Inflammatory macrophage treated with lipopolysaccharide for 4 hours (primary cell): ENCODE measurements at regions not wholly inside any gene's neighbourhood (a gene's known extent, or its start where the extent isn't known, plus 50 kb on each side); places are given as distances from the start of the nearest gene placed in this dataset.

ENCODE experiments used
- DNase-seq: peaks from one replicate; pipeline ENCODE4 v3.0.0-alpha.2; 2020

DNA sequence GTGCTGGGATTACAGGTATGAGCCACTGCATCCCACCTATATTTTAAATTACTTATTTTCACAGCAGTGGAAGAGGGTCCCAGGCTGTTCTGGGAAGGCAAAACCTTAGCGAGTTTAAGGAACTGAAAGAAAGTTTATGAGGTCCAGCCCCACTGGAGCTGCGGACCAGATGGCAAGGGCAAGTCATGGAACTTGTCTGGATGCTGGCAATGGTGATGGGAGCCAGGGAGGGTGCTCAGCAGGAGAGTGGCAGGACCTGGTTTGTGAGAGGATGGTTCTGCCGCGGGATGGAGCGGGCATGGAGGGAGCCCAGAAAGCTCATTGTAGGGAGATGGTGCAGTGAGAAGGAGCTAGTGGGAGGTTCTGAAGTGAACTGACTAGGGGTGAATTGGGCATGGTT is 50.6 kb upstream of the SLC45A1 start:
- DNase-seq = no peak

DNA sequence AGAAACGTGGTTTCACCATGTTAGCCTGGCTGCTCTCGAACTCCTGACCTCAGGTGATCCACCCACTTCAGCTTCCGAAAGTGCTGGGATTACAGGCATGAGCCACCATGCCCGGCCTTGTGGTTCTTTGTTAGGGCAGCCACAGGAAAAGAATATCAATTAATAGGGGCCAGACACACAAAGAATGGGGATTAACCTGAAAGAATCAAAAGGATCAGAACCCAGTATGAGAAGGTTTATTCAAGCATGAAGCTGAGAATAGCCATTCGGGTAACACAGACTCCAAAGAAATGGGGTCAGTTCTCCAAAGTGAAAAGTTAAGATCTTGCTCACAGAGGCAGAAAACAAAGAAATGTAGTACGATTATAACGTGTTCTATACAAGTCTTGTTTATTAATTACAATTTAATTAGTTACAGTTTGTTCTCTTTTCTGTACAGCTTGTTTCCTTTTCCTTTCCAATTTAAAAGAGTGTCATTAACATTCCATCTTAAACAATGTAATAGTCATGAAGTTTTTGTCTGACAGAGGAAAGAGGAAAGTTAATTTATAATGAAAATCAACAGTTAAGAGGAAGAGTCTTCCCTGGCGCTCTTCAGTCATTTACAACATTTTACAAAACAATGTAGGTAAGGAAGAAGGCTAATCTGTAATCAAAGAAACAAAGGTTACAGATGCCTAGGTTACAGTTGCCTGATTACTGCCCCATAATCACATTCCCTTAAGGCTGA is 51.3 kb upstream of the SLC45A1 start:
- no peak for DNase-seq

- DNase-seq = no peak
Observed at GRCh38 chr1:8263791-8264190, 54.1 kb upstream of the SLC45A1 start.

DNA sequence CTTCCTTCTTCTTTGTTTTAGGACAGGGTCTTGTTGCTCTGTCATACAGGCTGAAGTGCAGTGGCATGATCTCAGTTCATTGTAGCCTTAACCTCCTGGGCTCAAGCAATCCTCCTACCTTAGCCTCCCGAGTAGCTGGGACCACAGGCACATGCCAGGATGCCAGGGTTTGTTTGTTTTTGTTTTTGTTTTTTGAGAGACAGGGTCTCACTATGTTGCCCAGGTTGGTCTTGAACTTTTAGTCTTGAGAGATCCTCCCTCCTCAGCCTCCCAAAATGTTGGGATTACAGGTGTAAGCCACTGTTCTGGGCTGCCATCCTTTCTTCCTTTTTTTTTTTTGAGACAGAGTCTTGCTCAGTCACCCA is 56.5 kb upstream of the SLC45A1 start:
- DNase-seq = no peak

DNA sequence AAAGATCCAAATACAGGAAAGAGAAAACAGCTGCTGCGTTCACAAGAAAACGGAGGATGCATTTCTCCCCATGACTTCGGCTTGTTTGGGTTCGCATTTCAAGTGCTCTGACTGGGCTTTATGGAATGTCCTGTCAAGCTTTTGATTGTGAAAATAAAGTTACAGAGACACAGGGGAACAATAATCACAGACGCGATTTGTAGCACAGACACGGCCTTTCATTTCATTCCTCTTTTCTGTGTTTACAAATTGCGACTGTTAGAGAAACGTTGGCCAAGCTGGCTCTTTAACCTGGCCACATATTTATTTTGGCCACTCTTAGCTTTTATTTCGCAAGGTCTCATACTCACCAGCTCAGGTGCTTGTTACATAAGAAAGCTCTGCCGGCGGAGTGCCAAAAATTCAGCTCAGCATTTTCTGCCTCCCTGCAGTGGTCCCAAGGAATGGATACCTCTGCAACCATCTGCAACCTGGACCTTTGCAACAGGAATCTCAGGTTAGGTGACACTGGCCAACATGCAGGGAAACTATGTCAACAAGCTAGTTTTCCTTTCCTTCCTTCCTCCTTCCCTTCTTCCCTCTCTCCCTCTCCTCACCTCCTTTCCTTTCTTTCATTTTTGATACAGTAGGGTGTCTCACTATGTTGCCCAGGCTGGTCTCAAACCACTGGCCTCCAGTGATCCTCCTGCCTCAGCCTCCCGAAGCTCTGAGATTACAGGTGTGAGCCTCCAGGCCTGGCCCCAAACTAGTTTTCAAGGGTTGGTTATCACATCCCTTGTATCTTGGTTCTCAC is 58.2 kb upstream of the SLC45A1 start:
- no peak for DNase-seq

DNA sequence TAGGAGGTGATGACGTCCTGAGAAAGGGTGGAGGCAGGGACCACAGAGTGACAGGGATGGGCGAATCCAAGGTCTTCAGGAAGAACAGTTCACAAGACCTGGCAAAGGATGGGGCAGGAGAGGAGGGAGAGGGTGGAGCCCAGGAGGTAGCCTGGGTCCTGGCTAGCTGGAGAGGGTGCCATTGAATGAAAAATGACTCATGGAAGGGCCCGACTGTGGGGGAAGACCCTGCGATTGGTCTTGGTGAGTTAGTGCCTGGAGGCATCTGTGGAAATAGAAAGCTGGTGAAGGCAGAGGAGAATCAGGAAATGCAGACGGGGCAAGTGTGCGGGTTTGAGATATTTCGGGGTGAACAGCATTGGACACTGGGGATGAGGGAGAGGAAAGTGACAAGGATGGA is 60.3 kb upstream of the SLC45A1 start:
- DNase-seq = no peak

DNA sequence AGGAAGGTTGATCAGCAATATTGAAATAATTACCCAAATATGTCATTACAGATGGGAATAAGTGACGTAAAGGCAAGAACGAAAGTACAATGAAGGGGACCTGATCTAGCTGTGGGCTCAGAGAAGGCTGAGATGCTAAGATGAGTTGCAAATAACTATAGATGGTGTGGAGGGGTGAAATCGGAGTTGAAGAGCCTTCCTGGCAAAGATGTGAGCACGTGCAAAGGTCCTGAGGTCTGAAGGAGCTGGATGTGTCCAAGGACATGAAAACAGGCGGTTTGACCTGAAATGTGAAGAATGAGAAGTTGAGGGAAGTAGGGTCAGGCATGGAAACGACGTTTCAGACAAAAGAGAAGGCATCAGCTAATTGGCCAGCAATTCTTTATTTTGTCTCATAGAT is 61.6 kb upstream of the SLC45A1 start:
- DNase-seq = no peak

GRCh38 chr1:8255712-8256111 is 62.2 kb upstream of the SLC45A1 start:
- DNase-seq = no peak

DNA sequence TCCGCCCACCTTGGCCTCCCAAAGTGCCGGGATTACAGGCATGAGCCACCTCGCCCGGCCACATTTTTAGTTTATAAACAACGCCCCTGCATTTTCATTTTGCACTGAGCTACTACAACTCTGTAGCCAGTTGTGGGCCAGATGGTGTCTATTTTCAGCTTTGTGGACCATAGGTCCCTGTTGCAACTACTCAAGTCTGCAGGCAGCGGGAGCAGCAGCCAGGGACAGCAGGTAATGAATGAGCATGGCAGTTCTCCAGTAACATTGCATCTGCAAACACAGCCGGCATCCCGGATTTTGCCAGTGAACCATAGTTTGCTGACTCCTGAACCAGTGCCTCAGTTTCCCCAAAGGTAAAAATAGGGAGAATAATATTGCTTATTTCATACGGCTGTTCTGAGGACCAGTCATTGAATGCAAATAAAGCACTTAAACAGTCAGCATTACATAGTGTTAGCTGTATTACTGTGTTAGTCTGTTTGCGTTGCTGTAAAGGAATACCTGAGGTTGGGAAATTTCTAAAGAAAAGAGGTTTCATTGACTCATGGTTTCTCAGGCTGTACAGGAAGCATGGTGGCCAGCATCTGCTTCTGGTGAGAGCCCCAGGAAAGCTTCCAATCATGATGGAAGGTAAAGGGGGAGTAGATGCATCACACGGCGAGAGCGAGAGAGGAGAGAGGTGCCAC is 65.5 kb upstream of the SLC45A1 start:
- no peak for DNase-seq

DNA sequence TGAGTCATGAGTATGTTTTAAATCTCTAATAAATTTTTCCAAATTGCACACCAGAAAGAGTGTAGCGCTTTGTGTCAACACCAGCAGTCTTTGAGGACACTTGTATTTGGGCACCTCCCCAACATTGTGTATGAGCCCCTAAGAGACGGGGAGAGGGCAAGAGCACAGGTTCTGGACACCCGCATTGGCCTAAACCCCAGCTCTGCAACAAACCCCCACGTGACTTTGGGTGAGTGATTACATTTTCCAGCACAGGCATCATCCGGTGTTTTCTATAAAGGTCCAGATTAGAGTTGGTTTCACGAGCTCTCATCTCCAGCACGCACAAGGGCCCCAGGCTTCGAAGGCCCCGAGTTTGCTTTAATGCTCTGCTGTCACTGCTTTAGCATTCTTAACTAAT is 66.3 kb upstream of the SLC45A1 start:
- DNase-seq = no peak

- DNase-seq = no peak
Observed at GRCh38 chr1:8249838-8250237, 68.1 kb upstream of the SLC45A1 start.

- no peak for DNase-seq
Observed at GRCh38 chr1:8247811-8248436, 70.0 kb upstream of the SLC45A1 start.

DNA sequence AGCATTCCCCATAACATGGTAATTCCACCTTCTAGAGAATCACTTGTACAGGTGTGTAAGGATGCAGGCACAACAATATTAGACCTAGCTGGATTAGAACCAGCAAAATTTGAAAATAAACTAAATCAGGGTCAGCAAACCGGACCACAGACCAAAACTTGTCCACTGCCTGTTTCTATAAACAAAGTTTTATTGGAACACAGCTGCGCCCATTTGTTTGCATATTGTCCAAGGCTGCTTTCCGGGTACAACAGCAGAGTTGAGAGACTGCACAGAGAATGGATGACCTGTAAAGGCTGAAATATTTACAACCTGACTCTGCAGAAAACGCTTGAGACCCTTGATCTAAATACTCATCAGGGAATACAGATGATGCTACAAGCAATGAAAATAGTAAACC is 73.6 kb upstream of the SLC45A1 start:
- DNase-seq = no peak

- no peak for DNase-seq
Observed at GRCh38 chr1:8242498-8242897, 75.4 kb upstream of the SLC45A1 start.

GRCh38 chr1:8241417-8242014 is 76.4 kb upstream of the SLC45A1 start:
- no peak for DNase-seq

DNA sequence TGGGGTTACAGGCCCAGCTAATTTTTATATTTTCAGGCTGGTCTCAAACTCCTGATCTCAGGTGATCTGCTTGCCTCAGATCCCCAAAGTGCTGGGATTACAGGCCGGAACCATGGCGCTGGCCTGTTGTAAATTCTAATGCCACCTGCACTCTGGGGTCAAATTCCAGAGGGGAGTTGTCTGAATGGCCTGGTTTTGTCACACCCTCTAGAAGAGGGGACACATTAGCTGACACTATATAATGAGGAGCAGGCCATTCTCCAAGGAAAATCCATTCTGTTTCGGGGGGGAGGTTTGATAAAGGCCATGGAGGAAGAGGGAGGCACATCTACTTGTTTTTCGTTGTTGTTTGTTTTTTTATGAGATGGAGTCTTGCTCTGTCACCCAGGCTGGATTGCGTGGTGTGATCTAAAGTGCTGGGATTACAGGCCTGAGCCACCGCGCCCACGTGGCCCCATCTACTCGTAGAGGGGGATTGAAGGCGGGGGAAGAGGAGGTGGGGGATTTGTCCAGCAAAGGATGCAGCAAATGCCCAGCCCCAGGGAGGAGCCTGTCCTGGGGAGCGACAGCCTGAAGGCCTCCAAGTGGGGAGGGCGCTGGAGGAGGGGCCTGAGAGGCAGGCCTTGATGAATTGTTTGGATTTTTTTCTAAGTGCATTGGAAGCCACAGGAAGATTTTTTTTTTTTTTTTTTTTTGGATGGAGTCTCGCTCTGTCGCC is 78.4 kb upstream of the SLC45A1 start:
- DNase-seq = no peak

- peak; percentile 24 for DNase-seq
Observed at GRCh38 chr1:8239039-8239305, 78.9 kb upstream of the SLC45A1 start.

DNA sequence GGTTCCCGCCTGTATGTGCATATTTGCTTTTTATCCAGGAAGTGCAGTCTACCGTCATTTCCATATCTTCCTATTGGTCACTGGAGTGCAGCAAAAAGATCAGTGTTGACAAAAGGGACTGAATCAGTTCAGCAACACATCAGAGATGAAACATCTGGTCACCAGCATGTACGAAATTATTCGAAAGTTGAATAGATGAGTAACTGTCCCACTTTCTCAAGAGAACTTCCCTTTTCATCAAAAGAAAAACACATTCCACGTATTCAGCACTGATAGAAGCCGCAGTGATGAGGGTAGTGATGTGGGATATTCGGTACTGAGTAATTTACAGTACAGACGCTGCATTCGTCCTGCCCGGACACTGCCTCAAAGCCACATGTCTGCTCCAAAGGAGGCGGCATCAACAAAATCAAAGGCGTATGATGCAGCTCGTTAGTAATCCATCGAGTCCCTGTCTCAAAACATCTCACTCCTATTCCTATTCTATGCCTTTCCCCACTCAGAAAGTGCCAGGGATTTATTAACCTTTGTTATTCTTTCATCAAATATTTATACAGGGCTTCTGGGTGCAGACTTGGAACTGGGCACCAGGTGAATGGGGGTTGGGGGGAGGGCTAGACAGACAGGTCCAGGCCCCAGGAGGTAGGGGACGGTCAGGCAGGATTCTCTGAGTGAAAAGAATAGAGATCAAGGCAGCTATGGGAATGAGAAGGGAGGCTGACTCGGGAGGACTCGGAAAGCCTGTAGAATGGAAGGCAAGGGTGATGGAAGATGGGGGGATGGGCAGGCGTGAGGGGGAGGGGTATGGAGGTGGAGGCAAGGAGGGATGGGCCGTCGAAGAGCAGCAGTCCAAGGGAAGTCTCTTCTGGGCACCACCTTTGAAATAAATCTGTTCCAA is 79.5 kb upstream of the SLC45A1 start:
- DNase-seq = peak; percentile 67

DNA sequence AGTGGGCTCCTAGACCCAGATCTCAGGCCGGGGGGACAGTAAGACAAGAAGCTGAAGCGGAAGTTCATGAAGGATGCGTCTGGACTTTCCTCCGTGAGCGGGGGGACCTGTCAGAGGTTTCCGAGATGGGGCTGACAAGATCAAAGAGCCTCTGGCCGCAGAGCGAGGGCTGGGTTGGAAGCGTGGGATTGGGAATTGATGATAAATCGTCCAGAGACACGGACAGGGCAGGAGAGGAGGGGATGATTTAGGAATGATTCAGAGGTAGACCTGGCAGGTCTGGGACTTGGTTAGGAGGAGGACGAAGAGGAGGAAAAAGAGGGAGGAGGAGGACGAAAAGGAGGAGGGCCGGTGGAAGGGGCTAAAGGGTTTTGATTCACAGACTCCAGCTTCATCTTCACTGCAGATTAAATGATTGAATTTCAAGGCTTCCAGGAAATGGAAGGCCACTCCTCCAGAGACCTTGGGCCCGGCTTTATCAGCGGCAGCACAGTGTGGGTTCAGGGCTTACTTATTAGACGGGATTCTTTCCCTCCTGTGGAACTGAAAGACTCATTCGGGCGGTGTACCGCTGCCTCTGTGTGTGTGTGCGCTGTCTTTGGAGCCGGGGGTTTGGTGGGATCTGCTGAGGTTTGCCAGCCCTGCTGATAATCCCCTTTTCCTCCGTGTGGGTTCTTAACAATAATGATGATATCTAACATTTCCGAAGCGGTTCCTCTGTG is 85.7 kb upstream of the SLC45A1 start:
- no peak for DNase-seq

- no peak for DNase-seq
Observed at GRCh38 chr1:8230292-8230621, 87.7 kb upstream of the SLC45A1 start.

DNA sequence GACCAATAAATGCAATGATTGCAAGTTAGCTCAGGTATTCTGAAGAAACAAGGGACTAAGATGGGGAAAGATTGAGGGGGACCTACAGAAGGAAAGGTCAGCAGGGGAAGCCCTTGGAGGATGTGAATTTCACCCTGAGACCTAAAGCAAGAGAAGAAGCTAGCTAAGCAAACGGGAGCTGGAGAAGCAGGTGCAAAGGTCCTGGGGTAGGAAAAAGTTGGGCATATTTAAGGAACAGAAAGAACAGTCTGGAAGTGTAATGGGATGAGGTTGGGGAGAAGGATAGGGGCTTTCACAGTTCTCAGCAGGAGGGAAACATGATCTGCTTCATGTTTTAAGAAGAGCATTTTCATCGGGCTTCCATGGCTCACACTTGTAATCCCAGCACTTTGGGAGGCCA is 89.7 kb upstream of the SLC45A1 start:
- no peak for DNase-seq
